Prostate gland (tissue), 2 donors: ENCODE measurements at regions not wholly inside any gene's neighbourhood (a gene's known extent, or its start where the extent isn't known, plus 50 kb on each side); places are given as distances from the start of the nearest gene placed in this dataset.

ENCODE experiments used
- CTCF ChIP-seq, 4 experiments: fragments of 200-600 bp in 2 of 4; fragments of 450-650 bp in 2 of 4; sonication (generic) in 2 of 4; IDR thresholded peaks; 1 replicate in 3 of 4; 2 replicates in 1 of 4; pipeline ENCODE4 v1.5.1; 2016 to 2019; ENCODE audit warnings: antibody characterized with exemption in 4 of 4, mild to moderate bottlenecking in 2 of 4, moderate library complexity in 2 of 4
- POLR2AphosphoS5 ChIP-seq: sonication (generic); formaldehyde crosslinking; IDR thresholded peaks from one replicate; pipeline ENCODE4 v1.6.1; 2017; ENCODE audit warnings: antibody characterized with exemption

DNA sequence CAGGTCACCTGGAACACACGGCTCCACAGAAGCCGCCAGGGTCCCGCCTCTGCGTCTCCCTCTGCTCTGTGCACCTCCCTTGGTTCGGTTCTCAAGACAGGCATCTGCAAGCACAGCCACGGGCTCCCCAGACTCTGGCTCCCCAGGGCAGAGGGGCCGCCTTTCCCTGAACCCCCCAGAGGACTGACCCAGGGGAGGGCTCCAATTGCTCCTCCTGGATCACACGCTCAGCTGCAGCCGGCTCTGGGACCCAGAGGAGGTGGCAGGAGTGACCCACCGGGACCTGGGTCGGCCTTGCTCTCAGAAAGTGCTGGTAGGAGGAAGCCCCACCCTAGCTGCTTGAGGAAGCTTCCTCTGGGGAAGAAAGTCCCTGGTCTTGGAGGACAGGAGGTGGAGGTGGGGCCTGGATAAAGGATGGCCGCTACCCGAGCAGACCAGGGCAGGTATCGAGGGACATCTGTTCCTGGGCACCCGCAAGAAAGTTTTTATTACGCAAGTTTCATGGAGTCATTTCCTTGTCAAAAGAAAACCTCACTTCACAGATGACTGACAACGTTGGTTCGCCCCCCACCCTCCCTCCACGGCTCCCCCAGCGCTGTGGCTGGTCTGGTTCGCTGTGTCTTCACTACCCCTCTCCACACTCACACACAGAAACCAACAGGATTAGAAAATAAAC is 103.9 kb upstream of the AFDN start:
- TF ChIP-seq CTCF (IDR thresholded peaks at IDR 0.05), result no peak
- no peak for TF ChIP-seq POLR2AphosphoS5
